B cell (primary cell): ENCODE measurements at regions not wholly inside any gene's neighbourhood (a gene's known extent, or its start where the extent isn't known, plus 50 kb on each side); places are given as distances from the start of the nearest gene placed in this dataset.

ENCODE experiments used
- ATAC-seq: fragments of 200-7000 bp; cut with Tn5 transposase; one replicate; pipeline ENCODE4 v1.10.0; 2021; ENCODE audit warnings: low read depth, mild to moderate bottlenecking, moderate number of reproducible peaks, moderate library complexity
- CTCF ChIA-PET: fragments of 350-600 bp; sonication (Branson Sonifier 250); formaldehyde crosslinking; loops from one replicate; lab custom pipeline; 2021; ENCODE audit warnings: antibody characterized with exemption, inconsistent platforms; lab: Charles Lee
- POLR2A ChIA-PET: fragments of 350-600 bp; sonication (Branson Sonifier 250); formaldehyde crosslinking; loops from one replicate; lab custom pipeline; 2021; ENCODE audit warnings: antibody characterized with exemption; lab: Charles Lee
- DNase-seq: peaks from one replicate; pipeline ENCODE4 v3.0.0; 2013
- H2AFZ ChIP-seq: 2 replicates; pipeline ENCODE4 v1.6.1; 2012; ENCODE audit warnings: mild to moderate bottlenecking, low read depth, low read length; ENCODE audit not compliant: insufficient read depth, poor library complexity, severe bottlenecking
- H3K27ac ChIP-seq, 2 donors: 1 replicate in 1 of 2; 2 replicates in 1 of 2; pipeline ENCODE4 v1.5.1; 2012 to 2013; ENCODE audit warnings: low read length in 2 of 2, mild to moderate bottlenecking in 2 of 2, moderate library complexity in 1 of 2
- H3K27me3 ChIP-seq, 4 experiments: fragments of 200-600 bp in 1 of 4; sonication (generic) in 1 of 4; replicated peaks in 1 of 4; 1 replicate in 2 of 4; 2 replicates in 2 of 4; pipeline versions ENCODE4 v1.6.1 to v1.7.0; 2013 to 2016; ENCODE audit warnings: low read length in 3 of 4, mild to moderate bottlenecking in 2 of 4, mixed read lengths in 1 of 4, moderate library complexity in 1 of 4; ENCODE audit not compliant: insufficient read depth in 4 of 4, control insufficient read depth in 3 of 4; ENCODE audit errors: control extremely low read depth in 1 of 4
- H3K36me3 ChIP-seq, 2 experiments: replicated peaks in 1 of 2; 1 replicate in 1 of 2; 2 replicates in 1 of 2; pipeline versions ENCODE4 v1.6.1 to v1.7.1; 2013; ENCODE audit warnings: low read length in 1 of 2; ENCODE audit not compliant: insufficient read depth in 2 of 2, control insufficient read depth in 1 of 2; ENCODE audit errors: control extremely low read depth in 1 of 2, extremely low read depth in 1 of 2
- H3K4me1 ChIP-seq, 2 donors: fragments of 200-600 bp in 1 of 2; sonication (generic) in 1 of 2; 1 replicate in 1 of 2; 2 replicates in 1 of 2; pipeline versions ENCODE4 v1.5.1 to v1.6.1; 2013 to 2017; ENCODE audit warnings: low read length in 2 of 2; ENCODE audit not compliant: control insufficient read depth in 2 of 2, insufficient read depth in 2 of 2
- H3K4me2 ChIP-seq: replicated peaks from 2 replicates; pipeline ENCODE3; 2012; ENCODE audit warnings: mild to moderate bottlenecking, low read depth, low read length; ENCODE audit not compliant: poor library complexity, severe bottlenecking
- H3K4me3 ChIP-seq, 5 experiments: fragments of 200-600 bp in 1 of 5; sonication (generic) in 1 of 5; 1 replicate in 3 of 5; 2 replicates in 2 of 5; pipeline versions ENCODE4 v1.5.1 to v1.7.0; 2011 to 2016; ENCODE audit warnings: low read length in 4 of 5, mild to moderate bottlenecking in 4 of 5, low read depth in 2 of 5, control low read depth in 1 of 5, moderate library complexity in 1 of 5; ENCODE audit not compliant: insufficient read depth in 1 of 5; ENCODE audit errors: control extremely low read depth in 1 of 5, extremely low read depth in 1 of 5
- H3K79me2 ChIP-seq: fragments of 200-600 bp; sonication (generic); one replicate; pipeline ENCODE4 v1.6.0; 2016; ENCODE audit warnings: low read length; ENCODE audit not compliant: control insufficient read depth, insufficient read depth
- H3K9ac ChIP-seq: fragments of 200-600 bp; sonication (generic); 2 replicates; pipeline ENCODE4 v1.6.1; 2017; ENCODE audit warnings: mild to moderate bottlenecking, low read length, moderate library complexity
- H3K9me3 ChIP-seq, 3 donors: one replicate each; pipeline versions ENCODE4 v1.6.1 to v1.7.1; 2013; ENCODE audit warnings: low read length in 2 of 3; ENCODE audit not compliant: control insufficient read depth in 2 of 3, insufficient read depth in 1 of 3; ENCODE audit errors: control extremely low read depth in 1 of 3
- H4K20me1 ChIP-seq: 2 replicates; pipeline ENCODE4 v1.6.0; 2012; ENCODE audit warnings: mild to moderate bottlenecking, low read length; ENCODE audit not compliant: insufficient read depth, control insufficient read depth, poor library complexity, severe bottlenecking
- H3K27ac Mint-ChIP-seq: one replicate; pipeline ENCODE4 v1.8.0; 2021; ENCODE audit warnings: mixed read lengths
- H3K27me3 Mint-ChIP-seq: one replicate; pipeline ENCODE4 v1.8.0; 2021; ENCODE audit warnings: mixed read lengths
- H3K4me1 Mint-ChIP-seq: one replicate; pipeline ENCODE4 v1.8.0; 2021; ENCODE audit warnings: mixed read lengths
- H3K4me3 Mint-ChIP-seq: one replicate; pipeline ENCODE4 v1.8.0; 2021; ENCODE audit warnings: mixed read lengths
- H3K9me3 Mint-ChIP-seq: one replicate; pipeline ENCODE4 v1.8.0; 2022; ENCODE audit warnings: mixed read lengths; ENCODE audit not compliant: insufficient read depth
- EZH2 ChIP-seq: IDR thresholded peaks from 2 replicates; pipeline ENCODE4 v1.6.1; 2012; ENCODE audit warnings: borderline replicate concordance, low read depth, mild to moderate bottlenecking, moderate library complexity, low read length; ENCODE audit not compliant: insufficient read depth, poor library complexity, severe bottlenecking
- WGBS: methylation state at CpG from one replicate; pipeline ENCODE4 v1.1.5; 2013; ENCODE audit warnings: missing lambda C conversion rate; ENCODE audit not compliant: insufficient coverage; 5-methylcytosine and 5-hydroxymethylcytosine counted together
- intact Hi-C: fragments of 100-400 bp; cut with micrococcal nuclease; formaldehyde crosslinking; loops from one replicate; pipeline ENCODE4 v1.10.0; 2022
- TF ChIP-seq, protein P1 (sequence below): fragments of 200-600 bp; IDR thresholded peaks from one replicate; pipeline ENCODE4 v1.8.0; 2022; ENCODE audit warnings: antibody characterized with exemption, mild to moderate bottlenecking

DNA sequence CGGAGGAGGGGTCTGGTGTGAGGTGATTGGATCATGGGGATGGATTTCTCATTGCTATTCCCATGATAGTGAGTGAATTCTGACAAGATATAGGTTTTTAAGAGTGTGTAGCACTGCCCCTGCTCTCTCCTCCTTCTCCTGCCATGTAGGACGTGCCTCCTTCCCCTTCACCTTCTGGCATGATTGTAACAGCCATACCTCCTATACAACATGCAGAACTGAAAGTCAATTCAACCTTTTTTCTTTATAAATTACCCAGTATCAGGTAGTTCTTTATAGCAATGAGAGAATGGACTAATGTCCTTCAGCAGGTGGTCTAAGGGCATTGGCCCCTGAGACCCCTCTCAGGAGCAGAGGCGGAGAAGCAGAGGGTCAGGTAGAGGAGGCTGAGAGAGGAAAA lies 168.7 kb upstream of the ETV3 start:
- Histone ChIP-seq H3K27me3 (peaks cover 0 to 12% (median 3%) of the 10 kb centered on the region in 4 experiments), H3K4me2 (no peak overlapping the region), H3K27ac (no peak overlapping the region), H3K9me3 (peaks cover 0 to 3% (median 0%) of the 10 kb centered on the region in 3 donors), H3K36me3 (no peaks in the 10 kb centered on the region), H3K4me3 (no peak overlapping the region), H3K79me2 (no peaks in the 10 kb centered on the region), H2AFZ (no peak overlapping the region), H3K9ac (no peak overlapping the region), H3K4me1 (peaks cover 0 to 12% of the 10 kb centered on the region in 2 donors), H4K20me1 (no peaks in the 10 kb centered on the region)
- WGBS: 100% methylated on average over 1 of the region's 3 CpGs
- intact Hi-C loops: no loop called here
- no peak for DNase-seq
- H3K4me1 Mint-ChIP-seq: no peaks in the 10 kb centered on the region
- no peak overlapping the region for H3K4me3 Mint-ChIP-seq
- no peak for TF ChIP-seq EZH2
- TF ChIP-seq, protein P1, sequence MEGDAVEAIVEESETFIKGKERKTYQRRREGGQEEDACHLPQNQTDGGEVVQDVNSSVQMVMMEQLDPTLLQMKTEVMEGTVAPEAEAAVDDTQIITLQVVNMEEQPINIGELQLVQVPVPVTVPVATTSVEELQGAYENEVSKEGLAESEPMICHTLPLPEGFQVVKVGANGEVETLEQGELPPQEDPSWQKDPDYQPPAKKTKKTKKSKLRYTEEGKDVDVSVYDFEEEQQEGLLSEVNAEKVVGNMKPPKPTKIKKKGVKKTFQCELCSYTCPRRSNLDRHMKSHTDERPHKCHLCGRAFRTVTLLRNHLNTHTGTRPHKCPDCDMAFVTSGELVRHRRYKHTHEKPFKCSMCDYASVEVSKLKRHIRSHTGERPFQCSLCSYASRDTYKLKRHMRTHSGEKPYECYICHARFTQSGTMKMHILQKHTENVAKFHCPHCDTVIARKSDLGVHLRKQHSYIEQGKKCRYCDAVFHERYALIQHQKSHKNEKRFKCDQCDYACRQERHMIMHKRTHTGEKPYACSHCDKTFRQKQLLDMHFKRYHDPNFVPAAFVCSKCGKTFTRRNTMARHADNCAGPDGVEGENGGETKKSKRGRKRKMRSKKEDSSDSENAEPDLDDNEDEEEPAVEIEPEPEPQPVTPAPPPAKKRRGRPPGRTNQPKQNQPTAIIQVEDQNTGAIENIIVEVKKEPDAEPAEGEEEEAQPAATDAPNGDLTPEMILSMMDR: no peak
- POLR2A ChIA-PET: no interaction called here
- H3K9me3 Mint-ChIP-seq: no peaks in the 10 kb centered on the region
- peaks cover 21% of the 10 kb centered on the region for H3K27me3 Mint-ChIP-seq
- ATAC-seq: no peak
- no peak overlapping the region for H3K27ac Mint-ChIP-seq
- CTCF ChIA-PET: no interaction called here

DNA sequence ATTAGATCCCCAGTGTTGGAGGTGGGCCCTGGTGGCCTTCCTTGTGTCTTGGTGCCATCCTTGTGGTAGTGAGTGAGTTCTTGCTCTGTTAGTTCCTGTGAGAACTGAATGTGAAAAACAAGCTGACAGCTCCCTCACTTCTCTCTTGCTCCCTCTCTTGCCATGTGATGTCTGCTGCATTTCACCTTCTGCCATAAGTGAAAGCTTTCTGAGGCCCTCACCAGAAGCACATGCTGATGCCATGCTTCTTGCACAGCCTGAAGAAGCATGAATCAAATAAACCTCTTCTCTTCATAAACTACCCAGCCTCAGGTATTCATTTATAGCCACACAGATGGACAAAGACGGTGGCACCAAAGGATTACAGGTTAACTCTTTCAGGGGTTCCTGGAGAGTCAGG lies 166.1 kb upstream of the ETV3 start:
- 50% methylated on average over 1 of the region's 1 CpG for WGBS
- Histone ChIP-seq H3K4me3 (no peak overlapping the region), H3K27ac (no peak overlapping the region), H3K36me3 (no peaks in the 10 kb centered on the region), H3K4me2 (no peak overlapping the region), H3K4me1 (peaks cover 0 to 12% of the 10 kb centered on the region in 2 donors), H3K9ac (no peak overlapping the region), H3K27me3 (peaks cover 0 to 8% (median 0%) of the 10 kb centered on the region in 4 experiments), H4K20me1 (no peaks in the 10 kb centered on the region), H3K79me2 (no peaks in the 10 kb centered on the region), H2AFZ (no peak overlapping the region), H3K9me3 (peaks cover 0 to 3% (median 0%) of the 10 kb centered on the region in 3 donors)
- no peak overlapping the region for H3K4me3 Mint-ChIP-seq
- no peak overlapping the region for H3K27ac Mint-ChIP-seq
- H3K4me1 Mint-ChIP-seq: no peaks in the 10 kb centered on the region
- DNase-seq: no peak
- TF ChIP-seq, protein P1: no peak
- TF ChIP-seq EZH2: no peak
- POLR2A ChIA-PET: no interaction called here
- intact Hi-C loops: no loop called here
- no peak for ATAC-seq
- H3K9me3 Mint-ChIP-seq: no peaks in the 10 kb centered on the region
- CTCF ChIA-PET: no interaction called here
- no peaks in the 10 kb centered on the region for H3K27me3 Mint-ChIP-seq
